ENCODE measurements at regions not wholly inside any gene's neighbourhood (a gene's known extent, or its start where the extent isn't known, plus 50 kb on each side); places are given as distances from the start of the nearest gene placed in this dataset.
"Not testable (repeated sequence)": the region's sequence is repeated elsewhere in the genome, so short reads cannot be mapped to it uniquely, and the experiment has no call there.

DNA sequence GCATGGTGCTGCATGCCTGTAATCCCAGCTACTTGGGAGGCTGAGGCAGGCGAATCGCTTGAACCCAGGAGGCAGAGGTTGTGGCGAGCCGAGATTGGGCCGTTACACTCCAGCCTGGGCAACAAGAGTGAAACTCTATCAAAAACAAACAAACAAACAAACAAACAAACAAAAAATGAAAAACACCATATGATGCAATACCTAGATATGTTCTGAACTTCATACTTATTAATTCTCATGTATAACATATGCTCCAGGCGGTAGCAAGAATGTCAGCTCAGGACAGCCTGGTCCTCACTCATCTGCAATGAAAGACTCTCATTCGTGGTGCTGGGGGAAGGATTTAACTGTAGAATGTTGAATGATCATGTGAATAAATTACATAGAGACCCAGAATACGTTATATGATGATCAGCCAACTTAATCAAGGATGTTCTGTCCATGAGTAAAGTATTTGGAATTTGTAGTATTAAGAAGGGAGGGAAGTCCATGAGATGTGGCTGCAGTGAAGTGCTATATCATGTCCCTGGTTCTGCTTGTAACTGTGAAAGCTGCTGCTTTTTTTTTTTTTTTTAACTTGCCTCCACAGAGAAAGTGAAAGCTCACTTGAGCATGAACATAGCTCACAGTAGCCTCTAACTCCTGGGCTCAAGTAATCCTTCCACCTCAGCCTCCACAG lies 206.8 kb downstream of the UQCRFS1 start:
- DNase-seq: no peak

DNA sequence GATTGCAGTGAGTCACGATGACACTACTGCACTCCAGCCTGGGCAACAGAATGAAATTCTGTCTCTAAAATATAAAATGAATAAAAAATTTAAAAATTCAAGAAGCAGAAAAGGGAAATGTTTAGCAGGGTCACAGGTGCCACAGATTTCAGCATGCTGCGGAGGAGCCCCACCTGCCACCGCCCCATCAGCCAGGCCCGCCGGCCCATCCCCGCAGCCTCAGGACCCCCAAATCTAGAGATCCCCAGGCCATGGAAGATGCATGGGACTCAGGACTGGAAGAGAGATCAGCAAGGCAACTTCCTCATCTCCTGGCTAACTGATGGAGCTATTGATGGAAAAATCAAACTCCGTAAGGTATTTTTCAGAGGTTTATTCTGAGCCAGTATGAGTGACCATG lies 208.2 kb downstream of the UQCRFS1 start:
- no peak for DNase-seq

DNA sequence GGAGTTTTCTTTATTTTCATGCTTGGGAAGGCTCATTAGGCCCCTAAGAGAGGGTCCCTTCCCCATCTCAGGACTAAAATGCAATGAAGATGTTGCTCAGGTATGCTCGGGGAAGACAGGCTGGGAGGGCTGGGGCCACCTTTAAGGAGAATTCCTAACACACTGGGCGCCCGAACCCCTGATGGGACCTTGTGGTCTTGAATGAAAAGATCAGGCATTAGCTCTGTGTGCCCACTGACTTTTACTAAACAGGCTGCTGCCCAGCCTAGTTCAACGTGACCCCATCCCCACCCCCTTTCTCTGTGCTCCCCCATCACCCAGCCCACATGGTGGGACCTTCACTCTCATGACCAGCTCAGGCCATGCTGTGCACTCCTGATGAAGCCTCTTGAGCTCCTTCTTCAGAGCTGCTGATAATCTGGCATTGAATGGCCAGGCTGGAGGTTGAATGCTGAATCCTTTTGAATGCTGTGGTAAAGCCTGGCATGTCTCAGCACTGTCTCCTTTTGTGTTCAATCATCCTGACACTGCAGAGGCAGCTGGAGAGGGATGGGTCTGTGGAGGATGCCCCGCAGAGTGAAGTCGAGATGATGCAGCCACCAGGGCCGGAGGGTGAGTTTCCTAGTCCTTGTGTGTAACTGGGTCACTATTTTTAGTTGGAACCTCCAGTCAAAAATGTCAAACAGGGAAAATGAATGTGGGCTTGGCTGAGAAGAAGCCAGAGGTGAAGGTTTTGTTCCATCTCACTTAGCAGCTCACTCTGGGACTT lies 209.1 kb downstream of the UQCRFS1 start:
- DNase-seq: no peak

DNA sequence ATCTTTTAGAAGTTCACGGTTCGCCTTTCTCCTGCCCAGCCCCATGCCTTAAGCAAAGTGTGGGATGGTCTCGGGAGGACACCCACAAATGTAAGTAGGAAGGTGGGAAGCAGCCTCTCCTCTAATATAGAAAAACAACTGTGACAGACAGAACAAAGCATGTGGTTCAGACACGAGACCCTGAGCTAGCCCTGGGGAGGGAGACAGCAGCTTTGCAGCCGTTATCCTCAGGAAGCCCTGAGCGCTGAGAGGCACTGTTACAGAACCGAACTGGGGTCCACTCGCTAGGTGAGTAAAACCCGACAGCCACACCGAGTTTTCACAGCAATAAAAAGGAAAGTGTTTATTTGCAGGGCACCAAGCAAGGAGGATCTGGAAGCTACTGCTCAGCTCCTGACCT lies 210.6 kb downstream of the UQCRFS1 start:
- DNase-seq: no peak

GRCh38 chr19:29001597-29002245 lies 211.2 kb downstream of the UQCRFS1 start:
- DNase-seq: no peak

DNA sequence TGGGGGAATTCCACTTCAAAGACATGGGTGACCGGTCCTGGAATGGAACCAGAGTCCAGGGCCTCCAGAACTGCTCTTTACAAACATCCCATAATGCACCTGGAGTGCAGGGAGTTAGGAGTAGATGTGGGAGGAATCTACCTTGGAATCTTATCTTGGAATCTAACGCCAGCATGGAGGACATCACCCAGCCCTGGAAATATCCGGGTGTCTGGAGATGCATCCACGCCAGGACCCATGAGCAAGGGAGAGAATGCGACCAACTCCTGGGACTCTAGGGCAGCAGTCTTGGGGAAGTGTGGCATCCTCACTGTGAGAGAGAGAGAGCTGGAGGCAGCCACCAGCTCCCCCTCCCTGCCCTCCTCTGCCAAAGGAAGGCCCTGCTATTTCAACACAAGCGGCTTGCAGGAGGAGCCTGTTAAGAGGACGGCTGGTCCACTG lies 211.8 kb downstream of the UQCRFS1 start:
- DNase-seq: no peak

DNA sequence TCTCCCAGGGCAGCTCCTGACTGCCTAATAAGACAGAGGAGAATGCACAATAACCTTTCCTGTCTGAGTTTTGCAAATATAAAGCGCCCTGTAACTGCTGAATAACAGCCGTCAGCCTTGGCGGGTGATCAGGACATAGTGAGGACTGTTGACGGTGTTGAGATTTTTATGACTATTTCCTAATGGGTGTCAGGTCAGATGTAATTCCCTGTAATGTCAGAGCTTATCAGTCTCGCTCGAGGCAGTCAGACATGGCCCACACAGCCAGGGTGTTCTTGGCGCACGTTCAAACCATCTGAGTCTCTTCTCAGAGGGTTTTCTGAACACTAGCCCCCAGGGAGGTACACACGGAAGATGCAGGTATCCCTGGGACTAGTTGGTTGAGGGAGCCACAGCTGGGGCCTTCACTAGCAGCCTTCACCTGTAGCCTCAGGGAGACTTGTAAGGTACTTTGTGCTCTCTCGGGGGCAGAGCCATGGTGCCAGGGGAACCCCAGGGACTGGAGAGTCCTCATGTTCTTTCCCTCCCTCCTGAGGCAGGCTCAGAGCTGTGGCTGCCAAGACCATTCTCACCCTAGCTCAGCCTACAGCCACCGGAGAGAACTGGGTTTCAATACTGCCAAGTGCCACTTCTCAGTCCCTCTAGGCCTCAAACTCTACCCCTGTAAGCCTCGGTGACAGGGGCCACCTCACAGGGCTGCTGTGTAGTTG lies 213.1 kb downstream of the UQCRFS1 start:
- DNase-seq: no peak

GRCh38 chr19:28998974-28999373 lies 214.0 kb downstream of the UQCRFS1 start:
- no peak for DNase-seq

DNA sequence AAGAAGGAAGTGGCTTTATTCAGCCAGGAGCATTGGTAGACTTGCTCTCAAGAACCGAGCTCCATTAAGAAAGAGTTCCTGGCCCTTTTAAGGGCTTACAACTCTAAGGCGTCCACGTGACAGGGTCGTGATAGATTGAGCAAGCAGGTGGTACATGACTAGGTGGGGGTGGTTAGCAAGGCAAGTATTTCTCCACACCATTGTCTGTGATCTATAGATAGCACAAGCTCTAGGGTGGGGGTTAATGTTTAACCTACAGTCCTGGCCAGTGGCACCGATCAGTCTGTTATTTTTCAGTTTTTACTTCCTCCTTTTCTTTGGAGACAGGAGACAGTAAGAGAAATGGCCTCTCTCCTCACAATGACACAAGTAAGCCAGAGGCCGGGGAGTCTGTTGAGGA lies 215.1 kb downstream of the UQCRFS1 start:
- not testable (repeated sequence) for DNase-seq

GRCh38 chr19:28990522-28990921 lies 222.4 kb downstream of the UQCRFS1 start:
- DNase-seq: no peak

- DNase-seq: no peak
Observed at GRCh38 chr19:28989739-28990138, 223.2 kb downstream of the UQCRFS1 start.

DNA sequence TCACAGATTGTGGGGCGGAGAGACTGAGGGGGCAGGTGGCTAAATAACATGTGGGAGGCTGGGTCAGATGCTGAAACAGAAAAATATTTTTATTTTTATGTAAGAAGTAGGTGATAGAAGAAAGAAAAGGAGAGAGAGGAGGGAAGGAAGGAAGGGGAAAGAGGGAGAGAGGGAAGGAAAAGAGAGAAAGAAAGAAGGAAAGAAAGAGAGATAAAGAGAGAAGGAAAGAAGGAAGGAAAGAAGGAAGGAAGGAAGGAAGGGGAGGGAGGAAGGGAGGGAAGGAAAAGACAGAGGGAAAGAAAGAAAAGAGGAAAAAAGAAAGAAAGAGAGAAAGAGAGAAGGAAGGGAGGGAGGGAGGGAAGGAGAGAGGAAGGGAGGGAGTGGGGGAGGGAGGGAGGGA lies 224.9 kb downstream of the UQCRFS1 start:
- DNase-seq: no peak

GRCh38 chr19:28987177-28987576 lies 225.8 kb downstream of the UQCRFS1 start:
- DNase-seq: no peak

- no peak for DNase-seq
Observed at GRCh38 chr19:28985201-28985600, 227.8 kb downstream of the UQCRFS1 start.

DNA sequence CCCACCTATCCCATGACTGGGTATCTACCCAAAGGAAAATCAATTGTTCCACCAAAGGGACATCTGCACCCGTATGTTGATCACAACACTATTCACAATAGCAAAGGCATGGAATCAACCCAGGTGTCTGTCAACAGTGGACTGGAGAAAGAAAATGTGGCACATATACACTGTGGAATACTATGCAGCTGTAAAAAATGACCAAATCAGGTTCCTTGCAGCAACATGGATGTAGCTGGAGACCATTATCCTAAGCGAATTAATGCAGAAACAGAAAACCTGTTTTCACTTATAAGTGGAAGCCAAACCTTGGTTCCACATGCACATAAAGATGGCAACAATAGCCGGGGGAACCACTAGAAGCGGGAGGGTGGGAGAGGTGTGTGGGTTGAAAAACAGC lies 228.6 kb downstream of the UQCRFS1 start:
- DNase-seq: no peak

GRCh38 chr19:28983430-28983829 lies 229.5 kb downstream of the UQCRFS1 start:
- no peak for DNase-seq

- DNase-seq: no peak
Observed at GRCh38 chr19:28981994-28982393, 231.0 kb downstream of the UQCRFS1 start.

DNA sequence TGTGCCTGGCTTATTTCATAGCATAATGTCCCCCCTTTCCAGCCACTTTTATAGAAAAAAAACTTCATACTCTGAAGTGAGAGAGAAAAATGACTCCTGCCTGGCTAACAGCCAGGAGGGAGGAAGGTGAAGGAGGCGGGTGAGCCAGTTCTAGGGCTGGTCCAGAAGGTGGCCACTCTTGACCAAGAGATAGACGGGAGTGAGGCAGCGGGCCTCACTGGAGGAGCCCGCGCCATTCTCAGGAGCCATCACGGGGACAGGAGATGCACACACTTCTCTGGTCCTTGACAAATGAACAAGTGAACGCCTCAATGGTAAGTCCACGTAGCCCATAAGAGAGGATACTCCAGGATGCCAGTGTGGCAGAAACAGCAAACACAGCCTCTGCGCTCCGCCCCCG lies 231.4 kb downstream of the UQCRFS1 start:
- DNase-seq: no peak

GRCh38 chr19:28980236-28980868 lies 232.6 kb downstream of the UQCRFS1 start:
- no peak for DNase-seq

DNA sequence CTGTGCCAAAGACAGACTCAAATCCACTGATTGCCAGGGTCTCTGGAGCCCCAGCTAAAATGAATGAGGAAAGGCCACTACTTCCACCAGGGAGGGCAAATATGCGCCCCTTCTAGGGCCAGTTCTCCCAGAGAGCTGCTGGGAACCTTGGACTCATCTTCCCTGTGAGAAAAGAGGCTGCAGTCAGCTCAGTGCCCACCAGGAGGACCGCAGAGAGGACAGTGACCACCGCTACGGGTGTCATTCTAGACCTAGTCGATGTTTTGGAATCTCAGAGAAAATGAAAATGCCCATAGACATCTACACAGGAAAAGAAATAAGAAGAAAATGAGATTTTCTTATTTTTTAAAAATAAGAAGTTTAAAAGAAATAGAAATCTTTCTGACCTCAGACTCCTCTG lies 235.1 kb downstream of the UQCRFS1 start:
- DNase-seq: no peak

DNA sequence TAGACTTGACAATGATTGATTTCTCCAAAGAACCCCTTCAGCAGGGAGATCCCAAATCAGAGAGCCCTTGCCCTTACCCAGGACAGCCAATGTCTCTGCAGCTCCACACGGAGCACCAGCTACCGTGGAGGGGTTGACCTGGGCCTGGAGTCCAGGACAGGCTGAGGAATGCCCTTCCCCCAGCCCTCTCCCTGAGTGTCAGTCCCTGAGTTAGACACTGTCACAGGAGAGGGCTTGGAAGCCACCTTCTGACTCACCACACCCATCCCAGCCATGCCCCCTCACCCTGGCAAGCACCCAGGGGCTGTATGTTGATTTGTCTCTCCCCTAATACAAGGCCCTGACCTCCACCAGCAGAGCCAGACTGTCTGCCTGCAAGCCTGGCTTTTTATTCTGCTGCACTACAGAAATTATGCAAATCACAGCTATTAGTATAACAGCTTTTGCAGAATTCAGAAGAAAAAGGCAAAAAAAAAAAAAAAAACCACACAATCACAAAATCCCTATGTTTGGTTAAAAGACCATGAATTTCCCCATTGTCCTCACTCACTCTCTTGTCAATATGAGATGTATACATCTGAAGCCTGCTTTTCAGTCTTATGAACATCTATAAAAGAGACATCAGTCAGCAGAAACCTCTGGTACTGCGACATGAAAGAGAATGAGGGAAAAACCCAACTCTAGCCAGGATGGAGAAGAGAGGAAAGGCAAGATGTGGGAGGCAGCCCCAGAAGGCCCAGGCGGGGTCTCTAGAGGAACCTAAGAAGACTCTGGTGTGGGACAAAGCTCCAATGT lies 240.7 kb downstream of the UQCRFS1 start:
- DNase-seq: no peak

GRCh38 chr19:28971513-28971912 lies 241.4 kb downstream of the UQCRFS1 start:
- DNase-seq: no peak
